ENCODE measurements at regions not wholly inside any gene's neighbourhood (a gene's known extent, or its start where the extent isn't known, plus 50 kb on each side); places are given as distances from the start of the nearest gene placed in this dataset.

GRCh38 chr10:130658687-130659290, 522.6 kb downstream of the GLRX3 start:
- Histone ChIP-seq H3K27me3 (ENCODE audit: insufficient read depth) (no peaks in the 10 kb centered on the region), H3K4me1 (ENCODE audit: insufficient read depth) (no peaks in the 10 kb centered on the region), H3K27ac (ENCODE audit: low read depth) (no peak overlapping the region), H2AFZ (no peak overlapping the region), H3F3A (replicated peaks; ENCODE audit: low read depth) (no peaks in the 10 kb centered on the region), H3K9me2 (ENCODE audit: insufficient read depth) (no peaks in the 10 kb centered on the region), H3K36me3 (ENCODE audit: insufficient read depth) (no peaks in the 10 kb centered on the region), H3K4me2 (no peak overlapping the region), H4K20me1 (replicated peaks; ENCODE audit: insufficient read depth) (no peaks in the 10 kb centered on the region), H3K4me3 (no peak overlapping the region), H3K79me2 (replicated peaks; ENCODE audit: insufficient read depth) (no peaks in the 10 kb centered on the region)
- no peak overlapping the region for H3K4me3 Mint-ChIP-seq
- ATAC-seq = no peak
- DNase-seq (ENCODE audit: low spot score) = no peak
- no peak overlapping the region for H3K27ac Mint-ChIP-seq
- peaks cover 95% of the 10 kb centered on the region for H3K9me3 Mint-ChIP-seq
- H3K4me1 Mint-ChIP-seq = no peaks in the 10 kb centered on the region
- peaks cover 31% of the 10 kb centered on the region for H3K36me3 Mint-ChIP-seq (ENCODE audit: low read depth)
- TF ChIP-seq, protein P1, sequence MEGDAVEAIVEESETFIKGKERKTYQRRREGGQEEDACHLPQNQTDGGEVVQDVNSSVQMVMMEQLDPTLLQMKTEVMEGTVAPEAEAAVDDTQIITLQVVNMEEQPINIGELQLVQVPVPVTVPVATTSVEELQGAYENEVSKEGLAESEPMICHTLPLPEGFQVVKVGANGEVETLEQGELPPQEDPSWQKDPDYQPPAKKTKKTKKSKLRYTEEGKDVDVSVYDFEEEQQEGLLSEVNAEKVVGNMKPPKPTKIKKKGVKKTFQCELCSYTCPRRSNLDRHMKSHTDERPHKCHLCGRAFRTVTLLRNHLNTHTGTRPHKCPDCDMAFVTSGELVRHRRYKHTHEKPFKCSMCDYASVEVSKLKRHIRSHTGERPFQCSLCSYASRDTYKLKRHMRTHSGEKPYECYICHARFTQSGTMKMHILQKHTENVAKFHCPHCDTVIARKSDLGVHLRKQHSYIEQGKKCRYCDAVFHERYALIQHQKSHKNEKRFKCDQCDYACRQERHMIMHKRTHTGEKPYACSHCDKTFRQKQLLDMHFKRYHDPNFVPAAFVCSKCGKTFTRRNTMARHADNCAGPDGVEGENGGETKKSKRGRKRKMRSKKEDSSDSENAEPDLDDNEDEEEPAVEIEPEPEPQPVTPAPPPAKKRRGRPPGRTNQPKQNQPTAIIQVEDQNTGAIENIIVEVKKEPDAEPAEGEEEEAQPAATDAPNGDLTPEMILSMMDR (conservative IDR thresholded peaks at IDR 0.05; ENCODE audit: low read depth in 2 of 2) = no peak
- TF ChIP-seq STAT1 (IDR thresholded peaks at IDR 0.05; ENCODE audit: unreplicated experiment) (no peak), POLR2AphosphoS5 (IDR thresholded peaks at IDR 0.05; ENCODE audit: low read depth) (no peak), NANOG (IDR thresholded peaks at IDR 0.05; ENCODE audit: borderline replicate concordance) (no peak), ETS1 (IDR thresholded peaks at IDR 0.05) (no peak), ZNF114 (CRISPR knock-in tag; IDR thresholded peaks at IDR 0.05) (no peak), CREB1 (CRISPR knock-in tag; IDR thresholded peaks at IDR 0.05; ENCODE audit: low read depth) (no peak), JUNB (IDR thresholded peaks at IDR 0.05; ENCODE audit: unreplicated experiment) (no peak), EZH2 (IDR thresholded peaks at IDR 0.05; ENCODE audit: low read depth, unreplicated experiment) (no peak), EZH2phosphoT487 (IDR thresholded peaks at IDR 0.05; ENCODE audit: unreplicated experiment) (no peak), ZNF331 (CRISPR knock-in tag; IDR thresholded peaks at IDR 0.05; ENCODE audit: low read depth) (no peak)
- TF ChIP-seq, protein P2, sequence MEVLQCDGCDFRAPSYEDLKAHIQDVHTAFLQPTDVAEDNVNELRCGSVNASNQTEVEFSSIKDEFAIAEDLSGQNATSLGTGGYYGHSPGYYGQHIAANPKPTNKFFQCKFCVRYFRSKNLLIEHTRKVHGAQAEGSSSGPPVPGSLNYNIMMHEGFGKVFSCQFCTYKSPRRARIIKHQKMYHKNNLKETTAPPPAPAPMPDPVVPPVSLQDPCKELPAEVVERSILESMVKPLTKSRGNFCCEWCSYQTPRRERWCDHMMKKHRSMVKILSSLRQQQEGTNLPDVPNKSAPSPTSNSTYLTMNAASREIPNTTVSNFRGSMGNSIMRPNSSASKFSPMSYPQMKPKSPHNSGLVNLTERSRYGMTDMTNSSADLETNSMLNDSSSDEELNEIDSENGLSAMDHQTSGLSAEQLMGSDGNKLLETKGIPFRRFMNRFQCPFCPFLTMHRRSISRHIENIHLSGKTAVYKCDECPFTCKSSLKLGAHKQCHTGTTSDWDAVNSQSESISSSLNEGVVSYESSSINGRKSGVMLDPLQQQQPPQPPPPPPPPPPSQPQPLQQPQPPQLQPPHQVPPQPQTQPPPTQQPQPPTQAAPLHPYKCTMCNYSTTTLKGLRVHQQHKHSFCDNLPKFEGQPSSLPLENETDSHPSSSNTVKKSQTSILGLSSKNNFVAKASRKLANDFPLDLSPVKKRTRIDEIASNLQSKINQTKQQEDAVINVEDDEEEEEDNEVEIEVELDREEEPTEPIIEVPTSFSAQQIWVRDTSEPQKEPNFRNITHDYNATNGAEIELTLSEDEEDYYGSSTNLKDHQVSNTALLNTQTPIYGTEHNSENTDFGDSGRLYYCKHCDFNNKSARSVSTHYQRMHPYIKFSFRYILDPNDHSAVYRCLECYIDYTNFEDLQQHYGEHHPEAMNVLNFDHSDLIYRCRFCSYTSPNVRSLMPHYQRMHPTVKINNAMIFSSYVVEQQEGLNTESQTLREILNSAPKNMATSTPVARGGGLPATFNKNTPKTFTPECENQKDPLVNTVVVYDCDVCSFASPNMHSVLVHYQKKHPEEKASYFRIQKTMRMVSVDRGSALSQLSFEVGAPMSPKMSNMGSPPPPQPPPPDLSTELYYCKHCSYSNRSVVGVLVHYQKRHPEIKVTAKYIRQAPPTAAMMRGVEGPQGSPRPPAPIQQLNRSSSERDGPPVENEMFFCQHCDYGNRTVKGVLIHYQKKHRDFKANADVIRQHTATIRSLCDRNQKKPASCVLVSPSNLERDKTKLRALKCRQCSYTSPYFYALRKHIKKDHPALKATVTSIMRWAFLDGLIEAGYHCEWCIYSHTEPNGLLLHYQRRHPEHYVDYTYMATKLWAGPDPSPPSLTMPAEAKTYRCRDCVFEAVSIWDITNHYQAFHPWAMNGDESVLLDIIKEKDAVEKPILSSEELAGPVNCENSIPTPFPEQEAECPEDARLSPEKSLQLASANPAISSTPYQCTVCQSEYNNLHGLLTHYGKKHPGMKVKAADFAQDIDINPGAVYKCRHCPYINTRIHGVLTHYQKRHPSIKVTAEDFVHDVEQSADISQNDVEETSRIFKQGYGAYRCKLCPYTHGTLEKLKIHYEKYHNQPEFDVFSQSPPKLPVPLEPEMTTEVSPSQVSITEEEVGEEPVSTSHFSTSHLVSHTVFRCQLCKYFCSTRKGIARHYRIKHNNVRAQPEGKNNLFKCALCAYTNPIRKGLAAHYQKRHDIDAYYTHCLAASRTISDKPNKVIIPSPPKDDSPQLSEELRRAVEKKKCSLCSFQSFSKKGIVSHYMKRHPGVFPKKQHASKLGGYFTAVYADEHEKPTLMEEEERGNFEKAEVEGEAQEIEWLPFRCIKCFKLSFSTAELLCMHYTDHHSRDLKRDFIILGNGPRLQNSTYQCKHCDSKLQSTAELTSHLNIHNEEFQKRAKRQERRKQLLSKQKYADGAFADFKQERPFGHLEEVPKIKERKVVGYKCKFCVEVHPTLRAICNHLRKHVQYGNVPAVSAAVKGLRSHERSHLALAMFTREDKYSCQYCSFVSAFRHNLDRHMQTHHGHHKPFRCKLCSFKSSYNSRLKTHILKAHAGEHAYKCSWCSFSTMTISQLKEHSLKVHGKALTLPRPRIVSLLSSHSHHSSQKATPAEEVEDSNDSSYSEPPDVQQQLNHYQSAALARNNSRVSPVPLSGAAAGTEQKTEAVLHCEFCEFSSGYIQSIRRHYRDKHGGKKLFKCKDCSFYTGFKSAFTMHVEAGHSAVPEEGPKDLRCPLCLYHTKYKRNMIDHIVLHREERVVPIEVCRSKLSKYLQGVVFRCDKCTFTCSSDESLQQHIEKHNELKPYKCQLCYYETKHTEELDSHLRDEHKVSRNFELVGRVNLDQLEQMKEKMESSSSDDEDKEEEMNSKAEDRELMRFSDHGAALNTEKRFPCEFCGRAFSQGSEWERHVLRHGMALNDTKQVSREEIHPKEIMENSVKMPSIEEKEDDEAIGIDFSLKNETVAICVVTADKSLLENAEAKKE (CRISPR knock-in tag; IDR thresholded peaks at IDR 0.05) = no peak
- TF ChIP-seq, protein P3, sequence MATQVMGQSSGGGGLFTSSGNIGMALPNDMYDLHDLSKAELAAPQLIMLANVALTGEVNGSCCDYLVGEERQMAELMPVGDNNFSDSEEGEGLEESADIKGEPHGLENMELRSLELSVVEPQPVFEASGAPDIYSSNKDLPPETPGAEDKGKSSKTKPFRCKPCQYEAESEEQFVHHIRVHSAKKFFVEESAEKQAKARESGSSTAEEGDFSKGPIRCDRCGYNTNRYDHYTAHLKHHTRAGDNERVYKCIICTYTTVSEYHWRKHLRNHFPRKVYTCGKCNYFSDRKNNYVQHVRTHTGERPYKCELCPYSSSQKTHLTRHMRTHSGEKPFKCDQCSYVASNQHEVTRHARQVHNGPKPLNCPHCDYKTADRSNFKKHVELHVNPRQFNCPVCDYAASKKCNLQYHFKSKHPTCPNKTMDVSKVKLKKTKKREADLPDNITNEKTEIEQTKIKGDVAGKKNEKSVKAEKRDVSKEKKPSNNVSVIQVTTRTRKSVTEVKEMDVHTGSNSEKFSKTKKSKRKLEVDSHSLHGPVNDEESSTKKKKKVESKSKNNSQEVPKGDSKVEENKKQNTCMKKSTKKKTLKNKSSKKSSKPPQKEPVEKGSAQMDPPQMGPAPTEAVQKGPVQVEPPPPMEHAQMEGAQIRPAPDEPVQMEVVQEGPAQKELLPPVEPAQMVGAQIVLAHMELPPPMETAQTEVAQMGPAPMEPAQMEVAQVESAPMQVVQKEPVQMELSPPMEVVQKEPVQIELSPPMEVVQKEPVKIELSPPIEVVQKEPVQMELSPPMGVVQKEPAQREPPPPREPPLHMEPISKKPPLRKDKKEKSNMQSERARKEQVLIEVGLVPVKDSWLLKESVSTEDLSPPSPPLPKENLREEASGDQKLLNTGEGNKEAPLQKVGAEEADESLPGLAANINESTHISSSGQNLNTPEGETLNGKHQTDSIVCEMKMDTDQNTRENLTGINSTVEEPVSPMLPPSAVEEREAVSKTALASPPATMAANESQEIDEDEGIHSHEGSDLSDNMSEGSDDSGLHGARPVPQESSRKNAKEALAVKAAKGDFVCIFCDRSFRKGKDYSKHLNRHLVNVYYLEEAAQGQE (IDR thresholded peaks at IDR 0.05; ENCODE audit: unreplicated experiment) = no peak
- peaks cover 9% of the 10 kb centered on the region for H3K27me3 Mint-ChIP-seq (ENCODE audit: insufficient read depth, low read depth, poor library complexity)

Data from GM23338 (cell line).